Stimulated activated naive CD8-positive, alpha-beta T cell treated with anti-CD3 and anti-CD28 coated beads, Interleukin-15, amount 100 ng/mL, for 72 hours (primary cell): ENCODE measurements at regions not wholly inside any gene's neighbourhood (a gene's known extent, or its start where the extent isn't known, plus 50 kb on each side); places are given as distances from the start of the nearest gene placed in this dataset.

Experiments
- ATAC-seq: fragments of 150-1000 bp; cut with Tn5 transposase; 2 replicates; pipeline ENCODE4 v1.10.0; 2021; ENCODE audit warnings: mild to moderate bottlenecking, moderate library complexity
- DNase-seq, 2 donors: peaks; one replicate each; pipeline ENCODE4 v3.0.0; 2021 to 2022
- H3K27ac Mint-ChIP-seq, 2 donors: one replicate each; pipeline ENCODE4 v1.8.0; 2022; ENCODE audit warnings: mild to moderate bottlenecking in 2 of 2, mixed read lengths in 2 of 2, moderate library complexity in 2 of 2
- H3K27me3 Mint-ChIP-seq: one replicate; pipeline ENCODE4 v1.8.0; 2022; ENCODE audit warnings: mixed read lengths
- H3K4me1 Mint-ChIP-seq: one replicate; pipeline ENCODE4 v1.8.0; 2022; ENCODE audit warnings: mild to moderate bottlenecking, mixed read lengths
- H3K4me3 Mint-ChIP-seq, 2 donors: one replicate each; pipeline ENCODE4 v1.8.0; 2022; ENCODE audit warnings: mild to moderate bottlenecking in 2 of 2, mixed read lengths in 2 of 2, moderate library complexity in 1 of 2
- H3K9me3 Mint-ChIP-seq, 2 donors: one replicate each; pipeline ENCODE4 v1.8.0; 2022; ENCODE audit warnings: mixed read lengths in 2 of 2

GRCh38 chr1:65719391-65719790 lies 73.3 kb upstream of the PDE4B start:
- no peak for DNase-seq
- peak overlapping the region in 1 of 2 donors; percentile 56 for H3K27ac Mint-ChIP-seq
- H3K9me3 Mint-ChIP-seq, result no peaks in the 10 kb centered on the region
- H3K27me3 Mint-ChIP-seq, result peaks cover 42% of the 10 kb centered on the region
- no peak overlapping the region for H3K4me3 Mint-ChIP-seq
- no peak for ATAC-seq
- H3K4me1 Mint-ChIP-seq, result no peaks in the 10 kb centered on the region

GRCh38 chr1:65722461-65722860 lies 70.2 kb upstream of the PDE4B start:
- Mint-ChIP-seq H3K9me3 (no peaks in the 10 kb centered on the region), H3K27ac (no peak overlapping the region)

GRCh38 chr1:65724151-65724550 lies 68.5 kb upstream of the PDE4B start:
- no peak overlapping the region for H3K27ac Mint-ChIP-seq
- ATAC-seq, result no peak

More at GRCh38 chr1:65722461-65722860, 70.2 kb upstream of the PDE4B start:
- peaks cover 29% of the 10 kb centered on the region for H3K27me3 Mint-ChIP-seq
- H3K4me3 Mint-ChIP-seq, result no peak overlapping the region
- DNase-seq (no peak), ATAC-seq (no peak)
- no peaks in the 10 kb centered on the region for H3K4me1 Mint-ChIP-seq

GRCh38 chr1:65725064-65725463 lies 67.6 kb upstream of the PDE4B start:
- Mint-ChIP-seq H3K27ac (no peak overlapping the region), H3K27me3 (peaks cover 19% of the 10 kb centered on the region), H3K9me3 (no peaks in the 10 kb centered on the region), H3K4me1 (no peaks in the 10 kb centered on the region), H3K4me3 (no peak overlapping the region)
- DNase-seq (no peak), ATAC-seq (no peak)

More at GRCh38 chr1:65724151-65724550, 68.5 kb upstream of the PDE4B start:
- H3K4me1 Mint-ChIP-seq, result no peaks in the 10 kb centered on the region
- no peak overlapping the region for H3K4me3 Mint-ChIP-seq
- peaks cover 19% of the 10 kb centered on the region for H3K27me3 Mint-ChIP-seq
- H3K9me3 Mint-ChIP-seq, result no peaks in the 10 kb centered on the region
- no peak for DNase-seq

GRCh38 chr1:65728504-65728903 lies 64.2 kb upstream of the PDE4B start:
- Mint-ChIP-seq H3K27me3 (peaks cover 8% of the 10 kb centered on the region), H3K27ac (no peak overlapping the region), H3K4me1 (no peaks in the 10 kb centered on the region), H3K4me3 (no peak overlapping the region), H3K9me3 (no peaks in the 10 kb centered on the region)
- DNase-seq (no peak), ATAC-seq (no peak)

GRCh38 chr1:65729259-65729658 lies 63.4 kb upstream of the PDE4B start:
- no peaks in the 10 kb centered on the region for H3K4me1 Mint-ChIP-seq
- ATAC-seq (no peak), DNase-seq (no peak)
- H3K27ac Mint-ChIP-seq, result no peak overlapping the region
- no peak overlapping the region for H3K4me3 Mint-ChIP-seq
- no peaks in the 10 kb centered on the region for H3K9me3 Mint-ChIP-seq
- peaks cover 8% of the 10 kb centered on the region for H3K27me3 Mint-ChIP-seq

GRCh38 chr1:65734979-65735378 lies 57.7 kb upstream of the PDE4B start:
- Mint-ChIP-seq H3K27me3 (no peaks in the 10 kb centered on the region), H3K9me3 (peaks cover 0 to 5% of the 10 kb centered on the region in 2 donors), H3K4me3 (no peak overlapping the region), H3K4me1 (no peaks in the 10 kb centered on the region), H3K27ac (no peak overlapping the region)
- ATAC-seq (no peak), DNase-seq (no peak)

GRCh38 chr1:65741993-65742392 lies 50.7 kb upstream of the PDE4B start:
- no peak overlapping the region for H3K4me3 Mint-ChIP-seq
- no peaks in the 10 kb centered on the region for H3K4me1 Mint-ChIP-seq
- H3K27ac Mint-ChIP-seq, result no peak overlapping the region
- peaks cover 14% of the 10 kb centered on the region for H3K27me3 Mint-ChIP-seq
- peaks cover 9 to 33% of the 10 kb centered on the region in 2 donors for H3K9me3 Mint-ChIP-seq
- DNase-seq (no peak), ATAC-seq (no peak)
